ENCODE measurements at regions not wholly inside any gene's neighbourhood (a gene's known extent, or its start where the extent isn't known, plus 50 kb on each side); places are given as distances from the start of the nearest gene placed in this dataset.

GRCh38 chr13:67493835-67494234, 263.7 kb upstream of the PCDH9 start:
- ChIA-PET CTCF (ENCODE audit: partially characterized antibody) (no interaction called here), POLR2A (ENCODE audit: partially characterized antibody) (no interaction called here)
- Histone ChIP-seq H2BK12ac (ENCODE audit: low read depth, low read length) (no peak overlapping the region), H3K4me2 (ENCODE audit: insufficient read depth in 1 of 2, low read depth in 2 of 2, low read length in 2 of 2) (no peak overlapping the region), H3K4me1 (replicated peaks in 1 of 4; ENCODE audit: control insufficient read depth in 3 of 4, insufficient read depth in 4 of 4, low read length in 3 of 4) (no peaks in the 10 kb centered on the region), H2AK5ac (ENCODE audit: low read depth, low read length) (no peak overlapping the region), H2AFZ (ENCODE audit: low read length) (no peak overlapping the region), H3K56ac (replicated peaks; ENCODE audit: insufficient read length, low read depth, low read length) (no peak overlapping the region), H3K79me1 (ENCODE audit: low read depth, low read length) (no peaks in the 10 kb centered on the region), H3K23ac (ENCODE audit: insufficient read length) (no peak overlapping the region), H4K8ac (ENCODE audit: extremely low read depth, insufficient read depth, low read length) (no peak overlapping the region), H4K20me1 (replicated peaks in 1 of 2; ENCODE audit: control insufficient read depth in 1 of 2, insufficient read depth in 2 of 2, low read length in 2 of 2) (no peaks in the 10 kb centered on the region), H3K4me3 (ENCODE audit: extremely low read depth in 1 of 4, insufficient read depth in 2 of 4, low read depth in 3 of 4, low read length in 4 of 4) (no peak overlapping the region), H3K27ac (ENCODE audit: low read depth, low read length) (no peak overlapping the region), H2BK15ac (ENCODE audit: low read length) (no peak overlapping the region), H3K79me2 (ENCODE audit: control insufficient read depth in 1 of 2, insufficient read depth in 2 of 2, low read length in 2 of 2) (no peaks in the 10 kb centered on the region), H3K4ac (replicated peaks; ENCODE audit: insufficient read length, low read depth, low read length) (no peak overlapping the region), H3K36me3 (ENCODE audit: control insufficient read depth in 2 of 4, insufficient read depth in 4 of 4, low read length in 3 of 4) (no peaks in the 10 kb centered on the region), H3K9ac (replicated peaks in 1 of 4; ENCODE audit: extremely low read depth in 1 of 4, low read depth in 3 of 4, low read length in 3 of 4) (no peak overlapping the region), H4K91ac (replicated peaks; ENCODE audit: insufficient read length, low read length) (no peak overlapping the region), H3K9me3 (ENCODE audit: insufficient read depth in 2 of 2, low read depth in 1 of 2, low read length in 1 of 2) (no peaks in the 10 kb centered on the region), H3K27me3 (replicated peaks in 1 of 4; ENCODE audit: control insufficient read depth in 3 of 4, extremely low read depth in 1 of 4, insufficient read depth in 3 of 4, low read length in 3 of 4) (no peaks in the 10 kb centered on the region), H3K14ac (ENCODE audit: insufficient read length) (no peak overlapping the region), H2BK120ac (replicated peaks; ENCODE audit: low read depth, low read length) (no peak overlapping the region), H4K5ac (ENCODE audit: insufficient read length, low read depth, low read length) (no peak overlapping the region), H3K23me2 (ENCODE audit: low read depth, low read length) (no peaks in the 10 kb centered on the region), H3K18ac (ENCODE audit: extremely low read depth, low read length) (no peak overlapping the region), H2BK20ac (ENCODE audit: low read length) (no peak overlapping the region), H2BK5ac (ENCODE audit: low read depth, low read length) (no peak overlapping the region)
- WGBS, 2 experiments (ENCODE audit: extremely low coverage in 1 of 2, insufficient coverage in 1 of 2, insufficient read length in 1 of 2, insufficient replicate concordance in 2 of 2, low coverage in 1 of 2, low lambda C conversion rate in 2 of 2, missing lambda C conversion rate in 1 of 2): 92% methylated on average over 1 of the region's 1 CpG; no CpG with 5 or more reads in 1 of the 2 experiments
- no peak for DNase-seq (ENCODE audit: low read depth in 1 of 2, low spot score in 2 of 2)
- FAIRE-seq: no peak
- TF ChIP-seq TAF7 (optimal IDR thresholded peaks at IDR 0.05; ENCODE audit: borderline replicate concordance, low read depth, low read length) (no peak), RNF2 (IDR thresholded peaks at IDR 0.05; ENCODE audit: borderline replicate concordance, low read depth, low read length, missing control alignments, poor library complexity, severe bottlenecking) (no peak), TCF12 (IDR thresholded peaks at IDR 0.05; ENCODE audit: low read depth, low read length) (no peak), SIN3A (conservative IDR thresholded peaks at IDR 0.05 in 1 of 2, IDR thresholded peaks at IDR 0.05 in 1 of 2; ENCODE audit: low read depth in 1 of 2, low read length in 2 of 2) (no peak), TBP (IDR thresholded peaks at IDR 0.05; ENCODE audit: low read depth, low read length) (no peak), ATF3 (IDR thresholded peaks at IDR 0.05; ENCODE audit: insufficient read depth, low read depth, low read length) (no peak), ZNF274 (IDR thresholded peaks at IDR 0.05; ENCODE audit: borderline replicate concordance, extremely low read depth, low read length) (no peak), SP1 (IDR thresholded peaks at IDR 0.05; ENCODE audit: low read depth, low read length) (no peak), CREB1 (IDR thresholded peaks at IDR 0.05) (no peak), KDM1A (IDR thresholded peaks at IDR 0.05; ENCODE audit: borderline replicate concordance, low read length) (no peak), SIX5 (IDR thresholded peaks at IDR 0.05; ENCODE audit: low read depth, low read length) (no peak), BACH1 (IDR thresholded peaks at IDR 0.05; ENCODE audit: low read length) (no peak), FOSL1 (IDR thresholded peaks at IDR 0.05; ENCODE audit: insufficient read depth, low read depth, low read length) (no peak), KDM5A (IDR thresholded peaks at IDR 0.05; ENCODE audit: low read length) (no peak)

All from H1 (cell line).